ENCODE measurements at regions not wholly inside any gene's neighbourhood (a gene's known extent, or its start where the extent isn't known, plus 50 kb on each side); places are given as distances from the start of the nearest gene placed in this dataset.

DNA sequence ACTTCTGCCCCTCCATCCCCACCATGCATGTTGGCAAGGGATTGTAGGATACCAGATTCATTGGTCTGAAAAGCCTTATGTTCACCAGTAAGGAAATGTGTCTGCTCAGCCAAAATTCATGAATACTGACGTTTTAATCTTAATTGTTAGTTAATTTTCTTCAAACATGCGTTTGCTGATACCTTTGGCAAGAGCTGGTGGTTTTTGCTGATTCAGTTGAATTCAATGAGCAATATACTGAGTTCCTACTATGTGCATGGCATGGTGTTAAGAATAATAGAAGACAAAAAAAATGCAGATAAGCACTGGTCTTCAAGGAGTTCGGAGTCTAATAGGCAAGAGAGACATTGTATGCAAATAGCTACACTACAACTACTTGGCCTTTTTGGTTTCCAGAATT is 811.6 kb downstream of the BCL11A start:
- no peak overlapping the region for H3K4me3 ChIP-seq (ENCODE audit: low read depth, low read length)
- TF ChIP-seq, protein P1, sequence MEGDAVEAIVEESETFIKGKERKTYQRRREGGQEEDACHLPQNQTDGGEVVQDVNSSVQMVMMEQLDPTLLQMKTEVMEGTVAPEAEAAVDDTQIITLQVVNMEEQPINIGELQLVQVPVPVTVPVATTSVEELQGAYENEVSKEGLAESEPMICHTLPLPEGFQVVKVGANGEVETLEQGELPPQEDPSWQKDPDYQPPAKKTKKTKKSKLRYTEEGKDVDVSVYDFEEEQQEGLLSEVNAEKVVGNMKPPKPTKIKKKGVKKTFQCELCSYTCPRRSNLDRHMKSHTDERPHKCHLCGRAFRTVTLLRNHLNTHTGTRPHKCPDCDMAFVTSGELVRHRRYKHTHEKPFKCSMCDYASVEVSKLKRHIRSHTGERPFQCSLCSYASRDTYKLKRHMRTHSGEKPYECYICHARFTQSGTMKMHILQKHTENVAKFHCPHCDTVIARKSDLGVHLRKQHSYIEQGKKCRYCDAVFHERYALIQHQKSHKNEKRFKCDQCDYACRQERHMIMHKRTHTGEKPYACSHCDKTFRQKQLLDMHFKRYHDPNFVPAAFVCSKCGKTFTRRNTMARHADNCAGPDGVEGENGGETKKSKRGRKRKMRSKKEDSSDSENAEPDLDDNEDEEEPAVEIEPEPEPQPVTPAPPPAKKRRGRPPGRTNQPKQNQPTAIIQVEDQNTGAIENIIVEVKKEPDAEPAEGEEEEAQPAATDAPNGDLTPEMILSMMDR (IDR thresholded peaks at IDR 0.05; ENCODE audit: low read depth, low read length, missing control alignments) = no peak
- no peak for DNase-seq (ENCODE audit: low read depth)

GRCh38 chr2:59739166-59739565 is 814.3 kb downstream of the BCL11A start:
- no peak for DNase-seq (ENCODE audit: low read depth)
- H3K4me3 ChIP-seq (ENCODE audit: low read depth, low read length) = no peak overlapping the region
- TF ChIP-seq, protein P1 (IDR thresholded peaks at IDR 0.05; ENCODE audit: low read depth, low read length, missing control alignments) = no peak

DNA sequence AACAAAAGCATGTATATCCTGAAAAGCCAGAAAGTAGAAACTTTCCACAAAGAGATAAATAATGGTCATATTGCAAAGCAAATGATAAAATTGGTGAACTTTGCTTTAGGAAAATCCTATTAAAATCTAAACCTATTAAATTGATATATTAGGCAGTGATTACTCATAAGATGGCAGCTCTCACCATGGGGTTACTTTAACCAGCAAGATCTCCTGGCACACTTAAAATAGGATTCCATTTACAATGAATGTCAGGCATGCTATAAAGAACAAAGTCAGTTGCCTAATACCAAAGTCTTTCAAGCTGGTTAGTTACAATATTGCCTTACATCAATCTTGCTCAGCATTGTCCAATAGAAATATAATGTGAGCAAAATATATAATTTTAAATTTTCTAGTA is 816.2 kb downstream of the BCL11A start:
- DNase-seq (ENCODE audit: low read depth) = no peak

DNA sequence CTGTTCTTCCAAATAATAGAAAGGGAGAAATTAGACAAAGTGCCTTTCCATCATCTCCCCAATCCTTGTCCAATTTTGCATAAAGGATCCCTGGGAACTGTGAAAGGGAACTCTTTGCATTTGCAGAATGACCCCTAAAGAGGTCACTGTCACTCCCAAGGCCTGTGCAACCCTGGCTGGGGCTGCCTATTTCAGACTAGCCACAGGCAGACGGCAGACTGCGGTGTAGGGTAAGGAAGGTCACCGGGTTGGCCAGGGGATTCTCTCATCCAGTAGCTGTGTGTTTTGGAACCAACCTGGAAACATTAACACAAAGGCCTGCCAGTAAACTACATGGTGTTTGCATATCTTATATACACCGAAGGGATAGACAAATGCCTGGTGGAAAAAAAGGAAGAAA is 818.7 kb downstream of the BCL11A start:
- H3K4me3 ChIP-seq (ENCODE audit: low read depth, low read length) = no peak overlapping the region
- no peak for DNase-seq (ENCODE audit: low read depth)
- TF ChIP-seq, protein P1 (IDR thresholded peaks at IDR 0.05; ENCODE audit: low read depth, low read length, missing control alignments) = no peak

More for the DNA sequence above, 816.2 kb downstream of the BCL11A start:
- TF ChIP-seq, protein P1 (IDR thresholded peaks at IDR 0.05; ENCODE audit: low read depth, low read length, missing control alignments) = no peak
- H3K4me3 ChIP-seq (ENCODE audit: low read depth, low read length) = no peak overlapping the region

- no peak overlapping the region for H3K4me3 ChIP-seq (ENCODE audit: low read depth, low read length)
- TF ChIP-seq, protein P1 (IDR thresholded peaks at IDR 0.05; ENCODE audit: low read depth, low read length, missing control alignments) = no peak
- DNase-seq (ENCODE audit: low read depth) = no peak
Measured at GRCh38 chr2:59733970-59734369, 819.5 kb downstream of the BCL11A start.

DNA sequence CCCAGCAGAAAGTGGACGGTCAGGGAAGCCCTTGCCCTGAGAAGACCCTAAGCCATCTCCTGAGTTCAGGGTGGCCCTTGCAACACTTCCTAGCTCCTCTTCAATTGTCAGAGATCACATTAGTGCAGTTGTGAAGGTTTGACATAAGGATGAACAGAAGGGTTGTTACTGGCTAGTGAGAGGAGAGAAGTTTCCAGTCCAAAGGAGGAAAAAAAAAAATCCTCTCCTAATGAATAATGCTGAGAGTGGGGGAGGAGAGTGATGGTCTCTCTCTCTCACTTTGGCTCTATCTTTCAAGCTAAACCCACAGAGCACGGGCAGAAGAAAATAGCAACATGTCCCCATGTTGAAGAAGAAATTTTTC is 819.9 kb downstream of the BCL11A start:
- no peak overlapping the region for H3K4me3 ChIP-seq (ENCODE audit: low read depth, low read length)
- TF ChIP-seq, protein P1 (IDR thresholded peaks at IDR 0.05; ENCODE audit: low read depth, low read length, missing control alignments) = no peak
- no peak for DNase-seq (ENCODE audit: low read depth)

DNA sequence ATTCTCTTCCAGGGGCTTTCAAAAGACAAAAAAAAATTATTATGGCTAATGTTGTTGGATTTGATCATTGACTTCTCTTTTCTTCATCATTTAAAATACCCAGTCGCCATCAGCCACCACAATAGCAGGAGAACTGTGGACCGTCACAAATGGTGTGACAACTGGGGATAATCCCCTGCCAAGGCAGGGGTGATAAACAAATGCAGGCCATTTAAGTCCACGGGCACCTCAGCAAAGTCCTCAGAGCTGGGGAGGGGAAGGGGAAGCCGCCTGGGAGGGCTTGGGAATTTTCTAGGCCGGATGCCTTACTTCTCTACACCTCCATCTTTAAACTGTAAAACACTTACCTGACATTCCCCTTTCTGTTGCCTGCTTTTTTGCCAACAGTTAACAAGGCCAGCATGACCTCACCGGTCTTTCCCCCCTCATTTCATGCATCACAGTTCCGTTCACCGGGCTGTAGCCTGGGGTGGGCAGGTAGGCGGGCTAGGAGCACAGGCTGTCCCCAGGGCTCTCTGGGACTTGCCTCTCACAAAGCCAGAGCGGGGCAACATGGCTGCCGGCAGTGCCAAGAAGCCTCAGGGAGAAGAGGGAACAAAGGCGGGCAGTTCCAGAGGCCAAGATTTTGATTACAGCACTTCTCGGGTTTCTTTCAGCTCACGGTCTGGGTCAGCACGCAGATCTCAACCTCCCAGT is 820.4 kb downstream of the BCL11A start:
- TF ChIP-seq, protein P1 (IDR thresholded peaks at IDR 0.05; ENCODE audit: low read depth, low read length, missing control alignments) = no peak
- H3K4me3 ChIP-seq (ENCODE audit: low read depth, low read length) = no peak overlapping the region
- no peak for DNase-seq (ENCODE audit: low read depth)
